HCT116 (cell line): ENCODE measurements at regions not wholly inside any gene's neighbourhood (a gene's known extent, or its start where the extent isn't known, plus 50 kb on each side); places are given as distances from the start of the nearest gene placed in this dataset.

Source experiments
- ATAC-seq: fragments of 200-7000 bp; cut with Tn5 transposase; 2 replicates; pipeline ENCODE4 v1.9.1; 2020; ENCODE audit warnings: mild to moderate bottlenecking, moderate library complexity
- BruUV-seq: library from RNA; stranded (reverse); fragments of 400-500 nt; replicated peaks from 2 replicates; lab custom pipeline; 2021; lab: Mats Ljungman, UMichigan
- CTCF ChIA-PET: fragments of 300-600 bp; sonication (Branson Sonifier 250); formaldehyde crosslinking; loops from one replicate; lab custom pipeline; 2021; ENCODE audit warnings: antibody characterized with exemption; lab: Charles Lee
- POLR2A ChIA-PET: fragments of 300-600, 350-600 bp; sonication (Branson Sonifier 250); formaldehyde crosslinking; loops from one replicate; lab custom pipeline; 2021; ENCODE audit warnings: antibody characterized with exemption; lab: Charles Lee
- RAD21 ChIA-PET, 2 experiments: fragments of 300-600 bp; sonication (Branson Sonifier 250); formaldehyde crosslinking; loops; one replicate each; lab custom pipeline; 2023; ENCODE audit warnings: low total read pairs in 2 of 2; ENCODE audit not compliant: uncharacterized antibody in 2 of 2, unreplicated experiment in 2 of 2, low non-redundant PET in 1 of 2; lab: Charles Lee
- DNase-seq: peaks from one replicate; pipeline ENCODE4 v3.0.0-alpha.2; 2010; ENCODE audit warnings: low read depth, low spot score
- H2AFZ ChIP-seq: fragments of 200-600 bp; shearing (Covaris generic), sonication (generic); 2 replicates; pipeline ENCODE4 v1.6.1; 2017; ENCODE audit warnings: low read depth, mixed run types, mixed read lengths, antibody characterized with exemption, low read length; ENCODE audit not compliant: poor library complexity, severe bottlenecking
- H3K27ac ChIP-seq: 2 replicates; pipeline ENCODE4 v1.5.1; 2012; ENCODE audit warnings: low read depth, low read length
- H3K27me3 ChIP-seq: fragments of 200-600 bp; sonication (generic); 2 replicates; pipeline ENCODE4 v1.6.1; 2016; ENCODE audit warnings: mixed run types, low read length, mixed read lengths; ENCODE audit not compliant: insufficient read depth
- H3K36me3 ChIP-seq, 2 experiments: fragments of 200-500 bp in 1 of 2; fragments of 200-600 bp in 1 of 2; sonication (Bioruptor generic) in 1 of 2; sonication (generic) in 1 of 2; 2 replicates each; pipeline versions ENCODE4 v1.5.1 to v1.6.1; 2014 to 2016; ENCODE audit warnings: low read length in 2 of 2, inconsistent platforms in 1 of 2, mixed read lengths in 1 of 2, mixed run types in 1 of 2; ENCODE audit not compliant: insufficient read depth in 2 of 2, control insufficient read depth in 1 of 2
- H3K4me1 ChIP-seq, 2 experiments: fragments of 200-600 bp in 1 of 2; sonication (generic) in 1 of 2; 2 replicates each; pipeline versions ENCODE4 v1.5.1 to v1.6.1; 2012 to 2017; ENCODE audit warnings: low read length in 2 of 2, inconsistent platforms in 1 of 2, mild to moderate bottlenecking in 1 of 2, mixed read lengths in 1 of 2, mixed run types in 1 of 2, moderate library complexity in 1 of 2; ENCODE audit not compliant: insufficient read depth in 2 of 2, control insufficient read depth in 1 of 2
- H3K4me2 ChIP-seq: fragments of 200-600 bp; sonication (generic); 2 replicates; pipeline ENCODE4 v1.6.1; 2017; ENCODE audit warnings: mixed run types, low read length, mixed read lengths
- H3K4me3 ChIP-seq, 2 experiments: fragments of 200-600 bp in 1 of 2; sonication (generic) in 1 of 2; replicated peaks in 1 of 2; 2 replicates each; pipeline ENCODE4 v1.5.1; 2011 to 2016; ENCODE audit warnings: low read length in 2 of 2, control low read depth in 1 of 2, low read depth in 1 of 2, mild to moderate bottlenecking in 1 of 2, mixed read lengths in 1 of 2, mixed run types in 1 of 2
- H3K79me2 ChIP-seq: fragments of 200-600 bp; sonication (generic); 2 replicates; pipeline ENCODE4 v1.6.1; 2017; ENCODE audit warnings: mild to moderate bottlenecking, mixed run types, low read length, moderate library complexity, mixed read lengths; ENCODE audit not compliant: insufficient read depth
- H3K9ac ChIP-seq: fragments of 200-600 bp; sonication (generic); 2 replicates; pipeline ENCODE4 v1.6.1; 2016; ENCODE audit warnings: low read length, mixed read lengths
- H3K9me2 ChIP-seq: fragments of 200-600 bp; sonication (generic), shearing (Covaris generic); 2 replicates; pipeline ENCODE4 v1.6.1; 2017; ENCODE audit warnings: mixed run types, mild to moderate bottlenecking, moderate library complexity; ENCODE audit not compliant: insufficient read depth
- H3K9me3 ChIP-seq, 2 experiments: fragments of 200-500 bp in 1 of 2; fragments of 200-600 bp in 1 of 2; sonication (Bioruptor generic) in 1 of 2; sonication (generic) in 1 of 2; 2 replicates each; pipeline ENCODE4 v1.6.1; 2014 to 2017; ENCODE audit warnings: low read length in 2 of 2, mixed read lengths in 2 of 2, inconsistent platforms in 1 of 2, low read depth in 1 of 2, mild to moderate bottlenecking in 1 of 2, mixed run types in 1 of 2, moderate library complexity in 1 of 2; ENCODE audit not compliant: control insufficient read depth in 1 of 2, insufficient read depth in 1 of 2
- H4K20me1 ChIP-seq: fragments of 200-600 bp; sonication (generic), shearing (Covaris generic); 2 replicates; pipeline ENCODE4 v1.6.1; 2017; ENCODE audit warnings: mixed run types, mild to moderate bottlenecking, moderate library complexity; ENCODE audit not compliant: insufficient read depth
- ATF3 ChIP-seq: IDR thresholded peaks from 2 replicates; pipeline ENCODE4 v1.6.1; 2012
- CBX3 ChIP-seq: IDR thresholded peaks from 2 replicates; pipeline ENCODE4 v1.6.1; 2012; ENCODE audit warnings: low read depth
- ELF1 ChIP-seq: IDR thresholded peaks from 2 replicates; pipeline ENCODE4 v1.6.1; 2012; ENCODE audit warnings: low read depth, borderline replicate concordance
- EZH2 ChIP-seq: fragments of 200-600 bp; sonication (generic); IDR thresholded peaks from 2 replicates; pipeline ENCODE4 v1.6.1; 2017; ENCODE audit warnings: antibody characterized with exemption, mixed run types
- EZH2phosphoT487 ChIP-seq: fragments of 200-600 bp; IDR thresholded peaks from 2 replicates; pipeline ENCODE4 v1.6.1; 2018; ENCODE audit warnings: antibody characterized with exemption, borderline replicate concordance
- JUND ChIP-seq: IDR thresholded peaks from 2 replicates; pipeline ENCODE4 v1.6.1; 2012
- RAD21 ChIP-seq: IDR thresholded peaks from 2 replicates; pipeline ENCODE4 v1.6.1; 2012; ENCODE audit warnings: low read depth, mild to moderate bottlenecking
- REST ChIP-seq: IDR thresholded peaks from 2 replicates; pipeline ENCODE4 v1.6.1; 2012; ENCODE audit warnings: low read depth
- SRF ChIP-seq: IDR thresholded peaks from 2 replicates; pipeline ENCODE4 v1.6.1; 2012; ENCODE audit warnings: low read depth
- TCF7L2 ChIP-seq: IDR thresholded peaks from 2 replicates; pipeline ENCODE4 v1.7.0; 2011; ENCODE audit warnings: borderline replicate concordance, inconsistent platforms; ENCODE audit not compliant: insufficient read depth, insufficient read length; ENCODE audit errors: extremely low read depth
- YY1 ChIP-seq: IDR thresholded peaks from 2 replicates; pipeline ENCODE4 v1.6.1; 2011; ENCODE audit warnings: low read length, low read depth, moderate library complexity, mild to moderate bottlenecking; ENCODE audit not compliant: insufficient replicate concordance; ENCODE audit errors: extremely low read depth
- ZFX ChIP-seq: fragments of 450-650 bp; IDR thresholded peaks from 2 replicates; pipeline ENCODE4 v1.6.1; 2017
- intact Hi-C: fragments of 100-400 bp; cut with micrococcal nuclease; formaldehyde crosslinking; loops from 2 replicates; pipeline ENCODE4 v1.10.0; 2022
- TF ChIP-seq, protein P1 (sequence below), 3 experiments: fragments of 200-600 bp in 1 of 3; sonication (generic) in 1 of 3; IDR thresholded peaks in 2 of 3; conservative IDR thresholded peaks in 1 of 3; 2 replicates each; pipeline ENCODE4 v1.5.1; 2012 to 2017; ENCODE audit warnings: low read depth in 2 of 3, low read length in 2 of 3, antibody characterized with exemption in 1 of 3, borderline replicate concordance in 1 of 3, control low read depth in 1 of 3, mild to moderate bottlenecking in 1 of 3, mixed read lengths in 1 of 3, mixed run types in 1 of 3, moderate library complexity in 1 of 3; ENCODE audit not compliant: insufficient read depth in 1 of 3

GRCh38 chr17:69646729-69647128, 232.2 kb downstream of the MAP2K6 start:
- intact Hi-C loops: no loop called here
- no peak overlapping the region for H2AFZ ChIP-seq

More at GRCh38 chr17:69646729-69647128, 232.2 kb downstream of the MAP2K6 start:
- ChIA-PET POLR2A (no interaction called here), CTCF (no interaction called here), RAD21 (no interaction called here)
- no peak for DNase-seq
- H3K9ac ChIP-seq: no peak overlapping the region
- no peak overlapping the region for H3K4me3 ChIP-seq
- H3K4me2 ChIP-seq: no peak overlapping the region
- no peak for ATAC-seq
- H3K27me3 ChIP-seq: no peaks in the 10 kb centered on the region
- no peaks in the 10 kb centered on the region for H3K4me1 ChIP-seq
- H3K27ac ChIP-seq: no peak overlapping the region
- no peaks in the 10 kb centered on the region for H3K79me2 ChIP-seq
- H3K36me3 ChIP-seq: no peaks in the 10 kb centered on the region
- BruUV-seq: no TSS peak
- no peaks in the 10 kb centered on the region for H3K9me3 ChIP-seq
- no peaks in the 10 kb centered on the region for H4K20me1 ChIP-seq
- no peaks in the 10 kb centered on the region for H3K9me2 ChIP-seq
- TF ChIP-seq EZH2: no peak
- TF ChIP-seq JUND: no peak
- no peak for TF ChIP-seq TCF7L2
- TF ChIP-seq, protein P1, sequence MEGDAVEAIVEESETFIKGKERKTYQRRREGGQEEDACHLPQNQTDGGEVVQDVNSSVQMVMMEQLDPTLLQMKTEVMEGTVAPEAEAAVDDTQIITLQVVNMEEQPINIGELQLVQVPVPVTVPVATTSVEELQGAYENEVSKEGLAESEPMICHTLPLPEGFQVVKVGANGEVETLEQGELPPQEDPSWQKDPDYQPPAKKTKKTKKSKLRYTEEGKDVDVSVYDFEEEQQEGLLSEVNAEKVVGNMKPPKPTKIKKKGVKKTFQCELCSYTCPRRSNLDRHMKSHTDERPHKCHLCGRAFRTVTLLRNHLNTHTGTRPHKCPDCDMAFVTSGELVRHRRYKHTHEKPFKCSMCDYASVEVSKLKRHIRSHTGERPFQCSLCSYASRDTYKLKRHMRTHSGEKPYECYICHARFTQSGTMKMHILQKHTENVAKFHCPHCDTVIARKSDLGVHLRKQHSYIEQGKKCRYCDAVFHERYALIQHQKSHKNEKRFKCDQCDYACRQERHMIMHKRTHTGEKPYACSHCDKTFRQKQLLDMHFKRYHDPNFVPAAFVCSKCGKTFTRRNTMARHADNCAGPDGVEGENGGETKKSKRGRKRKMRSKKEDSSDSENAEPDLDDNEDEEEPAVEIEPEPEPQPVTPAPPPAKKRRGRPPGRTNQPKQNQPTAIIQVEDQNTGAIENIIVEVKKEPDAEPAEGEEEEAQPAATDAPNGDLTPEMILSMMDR (IDR thresholded peaks at IDR 0.05 in 2 of 3, conservative IDR thresholded peaks at IDR 0.05 in 1 of 3; ENCODE audit: borderline replicate concordance in 1 of 3, insufficient read depth in 1 of 3, low read depth in 2 of 3, low read length in 2 of 3): no peak
- no peak for TF ChIP-seq CBX3
- TF ChIP-seq ZFX: no peak
- no peak for TF ChIP-seq YY1
- no peak for TF ChIP-seq ATF3
- TF ChIP-seq ELF1: no peak
- TF ChIP-seq REST: no peak
- TF ChIP-seq EZH2phosphoT487: no peak
- no peak for TF ChIP-seq RAD21
- no peak for TF ChIP-seq SRF
